SK-N-MC (cell line): ENCODE measurements at regions not wholly inside any gene's neighbourhood (a gene's known extent, or its start where the extent isn't known, plus 50 kb on each side); places are given as distances from the start of the nearest gene placed in this dataset.

Experiments
- EZH2 ChIP-seq: fragments of 200-600 bp; sonication (generic); IDR thresholded peaks from one replicate; pipeline ENCODE4 v1.6.1; 2017; ENCODE audit warnings: antibody characterized with exemption
- POLR2AphosphoS5 ChIP-seq: IDR thresholded peaks from 2 replicates; pipeline ENCODE4 v1.6.1; 2012; ENCODE audit warnings: mild to moderate bottlenecking, low read depth, low read length, borderline replicate concordance

DNA sequence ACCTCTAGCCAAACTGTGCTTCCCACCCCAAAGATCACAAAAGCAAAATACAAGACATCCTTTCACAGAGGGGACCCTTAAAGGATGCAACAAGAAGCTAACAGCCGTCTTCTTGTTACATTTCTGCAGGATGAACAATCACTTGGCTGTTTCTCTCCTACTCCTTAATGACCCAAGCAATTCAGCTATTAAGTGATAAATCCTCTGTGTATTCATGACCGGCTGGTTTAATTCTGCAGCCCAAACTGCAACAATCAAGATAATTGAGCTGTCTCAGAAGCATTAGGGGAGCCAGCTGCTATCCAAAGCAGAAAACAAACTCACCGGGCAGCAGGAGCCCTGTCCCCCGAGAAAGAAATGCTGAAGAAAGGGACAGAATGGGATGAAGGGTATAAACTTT lies 85.9 kb upstream of the ACSL4 start:
- TF ChIP-seq POLR2AphosphoS5 (no peak), EZH2 (no peak)
